ENCODE measurements at regions not wholly inside any gene's neighbourhood (a gene's known extent, or its start where the extent isn't known, plus 50 kb on each side); places are given as distances from the start of the nearest gene placed in this dataset.

GRCh38 chr1:105017587-105017986 is 1267.9 kb downstream of the AMY1C start:
- Histone ChIP-seq H3K9ac (no peak overlapping the region), H3K4me3 (no peak overlapping the region), H2AFZ (replicated peaks) (no peak overlapping the region), H3K36me3 (no peaks in the 10 kb centered on the region), H3F3A (ENCODE audit: low read depth) (no peaks in the 10 kb centered on the region), H3K4me1 (no peaks in the 10 kb centered on the region), H3K27ac (no peak overlapping the region), H3K9me3 (ENCODE audit: low read depth) (no peaks in the 10 kb centered on the region), H3K27me3 (no peaks in the 10 kb centered on the region), H3K4me2 (no peak overlapping the region), H3K79me2 (ENCODE audit: low read depth) (no peaks in the 10 kb centered on the region), H4K20me1 (ENCODE audit: low read depth) (no peaks in the 10 kb centered on the region)
- H3K36me3 Mint-ChIP-seq = no peaks in the 10 kb centered on the region
- H3K4me3 Mint-ChIP-seq = no peak overlapping the region
- no peaks in the 10 kb centered on the region for H3K9me3 Mint-ChIP-seq
- H3K27ac Mint-ChIP-seq = no peak overlapping the region
- no peak for DNase-seq (ENCODE audit: low spot score)
- H3K27me3 Mint-ChIP-seq (ENCODE audit: insufficient read depth, low read depth) = no peaks in the 10 kb centered on the region
- no peaks in the 10 kb centered on the region for H3K4me1 Mint-ChIP-seq
- TF ChIP-seq EZH2phosphoT487 (IDR thresholded peaks at IDR 0.05) (no peak), CTCF (IDR thresholded peaks at IDR 0.05) (peak; percentile 6), EZH2 (IDR thresholded peaks at IDR 0.05) (no peak)

GRCh38 chr1:105023719-105024118 is 1274.0 kb downstream of the AMY1C start:
- DNase-seq (ENCODE audit: low spot score) = no peak
- H3K4me3 Mint-ChIP-seq = no peak overlapping the region
- Histone ChIP-seq H3K9ac (no peak overlapping the region), H3K36me3 (no peaks in the 10 kb centered on the region), H3K27ac (no peak overlapping the region), H3K9me3 (ENCODE audit: low read depth) (no peaks in the 10 kb centered on the region), H4K20me1 (ENCODE audit: low read depth) (no peaks in the 10 kb centered on the region), H2AFZ (replicated peaks) (no peak overlapping the region), H3K4me1 (no peaks in the 10 kb centered on the region), H3K4me3 (no peak overlapping the region), H3F3A (ENCODE audit: low read depth) (no peaks in the 10 kb centered on the region), H3K79me2 (ENCODE audit: low read depth) (no peaks in the 10 kb centered on the region), H3K4me2 (no peak overlapping the region), H3K27me3 (no peaks in the 10 kb centered on the region)
- no peaks in the 10 kb centered on the region for H3K36me3 Mint-ChIP-seq
- H3K27ac Mint-ChIP-seq = no peak overlapping the region
- H3K27me3 Mint-ChIP-seq (ENCODE audit: insufficient read depth, low read depth) = no peaks in the 10 kb centered on the region
- no peak for TF ChIP-seq EZH2phosphoT487 (IDR thresholded peaks at IDR 0.05)
- no peaks in the 10 kb centered on the region for H3K9me3 Mint-ChIP-seq
- H3K4me1 Mint-ChIP-seq = no peaks in the 10 kb centered on the region

GRCh38 chr1:105027838-105028471 is 1278.3 kb downstream of the AMY1C start:
- H3K27me3 Mint-ChIP-seq (ENCODE audit: insufficient read depth, low read depth) = no peaks in the 10 kb centered on the region
- H3K36me3 Mint-ChIP-seq = no peaks in the 10 kb centered on the region
- H4K20me1 ChIP-seq (ENCODE audit: low read depth) = no peaks in the 10 kb centered on the region
- DNase-seq (ENCODE audit: low spot score) = peak; percentile 13
- no peaks in the 10 kb centered on the region for H3F3A ChIP-seq (ENCODE audit: low read depth)
- no peaks in the 10 kb centered on the region for H3K4me1 ChIP-seq
- H3K9me3 Mint-ChIP-seq = no peaks in the 10 kb centered on the region
- H3K9me3 ChIP-seq (ENCODE audit: low read depth) = no peaks in the 10 kb centered on the region
- H3K4me3 ChIP-seq = no peak overlapping the region
- H3K27me3 ChIP-seq = no peaks in the 10 kb centered on the region
- no peak overlapping the region for H3K9ac ChIP-seq
- no peaks in the 10 kb centered on the region for H3K36me3 ChIP-seq
- H3K4me2 ChIP-seq = no peak overlapping the region
- H3K4me3 Mint-ChIP-seq = no peak overlapping the region
- no peaks in the 10 kb centered on the region for H3K4me1 Mint-ChIP-seq
- no peak overlapping the region for H3K27ac ChIP-seq
- no peak overlapping the region for H3K27ac Mint-ChIP-seq
- H2AFZ ChIP-seq (replicated peaks) = no peak overlapping the region
- no peaks in the 10 kb centered on the region for H3K79me2 ChIP-seq (ENCODE audit: low read depth)
- peak; percentile 33 for TF ChIP-seq CTCF (IDR thresholded peaks at IDR 0.05)
- no peak for TF ChIP-seq EZH2 (IDR thresholded peaks at IDR 0.05)

GRCh38 chr1:105072446-105072845 is 1322.7 kb downstream of the AMY1C start:
- Histone ChIP-seq H3K9me3 (ENCODE audit: low read depth) (no peaks in the 10 kb centered on the region), H3K4me3 (no peak overlapping the region), H3F3A (ENCODE audit: low read depth) (no peaks in the 10 kb centered on the region), H3K27ac (no peak overlapping the region), H3K36me3 (no peaks in the 10 kb centered on the region), H3K9ac (no peak overlapping the region), H3K27me3 (no peaks in the 10 kb centered on the region), H2AFZ (replicated peaks) (peak overlapping the region; percentile 65), H3K4me2 (no peak overlapping the region), H4K20me1 (ENCODE audit: low read depth) (no peaks in the 10 kb centered on the region), H3K79me2 (ENCODE audit: low read depth) (no peaks in the 10 kb centered on the region), H3K4me1 (no peaks in the 10 kb centered on the region)
- TF ChIP-seq CTCF (IDR thresholded peaks at IDR 0.05) = no peak
- no peak for TF ChIP-seq EZH2phosphoT487 (IDR thresholded peaks at IDR 0.05)
- TF ChIP-seq EZH2 (IDR thresholded peaks at IDR 0.05) = no peak
- Mint-ChIP-seq H3K4me1 (no peaks in the 10 kb centered on the region), H3K9me3 (no peaks in the 10 kb centered on the region), H3K27ac (no peak overlapping the region), H3K4me3 (no peak overlapping the region), H3K36me3 (no peaks in the 10 kb centered on the region), H3K27me3 (ENCODE audit: insufficient read depth, low read depth) (no peaks in the 10 kb centered on the region)
- no peak for DNase-seq (ENCODE audit: low spot score)
